Astrocyte of the spinal cord (primary cell): ENCODE measurements at regions not wholly inside any gene's neighbourhood (a gene's known extent, or its start where the extent isn't known, plus 50 kb on each side); places are given as distances from the start of the nearest gene placed in this dataset.

ENCODE experiments used
- DNase-seq: peaks from one replicate; pipeline ENCODE4 v3.0.0; 2011; ENCODE audit warnings: low read depth, low spot score
- H3K4me3 ChIP-seq: 2 replicates; pipeline ENCODE4 v1.5.1; 2011; ENCODE audit warnings: low read depth, mild to moderate bottlenecking, low read length, moderate library complexity
- in situ Hi-C: cut with HindIII; loops from 2 replicates; pipeline ENCODE4 v1.10.0; 2017; ENCODE audit warnings: low sequenced_read_pairs
- TF ChIP-seq, protein P1 (sequence below): IDR thresholded peaks from 2 replicates; pipeline ENCODE4 v1.5.1; 2012; ENCODE audit warnings: low read depth, mild to moderate bottlenecking, low read length, inconsistent platforms

DNA sequence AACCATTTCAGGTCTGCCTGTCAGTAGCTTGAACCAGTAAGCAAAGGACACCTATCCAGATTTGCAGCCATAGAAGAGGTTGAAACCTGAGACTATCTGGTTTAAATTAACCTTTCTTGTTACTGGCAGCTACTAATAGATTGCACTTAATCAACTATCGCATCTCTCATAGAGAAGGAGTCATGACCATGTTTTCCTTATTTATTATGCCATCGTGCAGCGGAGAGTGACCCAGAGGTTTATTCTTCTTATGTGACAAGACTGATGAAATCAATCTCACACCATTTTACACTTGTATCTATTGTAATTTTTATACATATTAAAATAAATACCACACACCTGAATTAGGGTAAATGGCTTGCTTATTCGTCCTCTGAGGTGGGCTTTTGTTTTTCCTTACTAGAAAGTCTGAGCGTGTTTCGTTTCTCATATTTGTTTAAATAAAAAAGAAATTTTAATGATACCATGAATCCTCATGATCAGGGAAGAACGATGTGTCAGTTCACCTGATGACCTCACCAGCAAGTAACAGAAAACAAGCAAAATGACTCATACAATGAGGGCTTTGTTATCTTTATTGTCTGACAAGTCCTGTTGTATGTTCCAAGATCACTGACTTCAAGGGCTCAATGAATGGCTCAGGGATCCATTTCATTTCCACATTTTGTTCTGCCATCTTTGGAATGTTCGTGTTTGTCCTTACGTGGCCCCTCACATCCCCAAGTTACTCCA lies 379.5 kb upstream of the DPH6 start:
- H3K4me3 ChIP-seq: no peak overlapping the region
- peak; percentile 3 for DNase-seq
- in situ Hi-C loops: no loop called here
- TF ChIP-seq, protein P1, sequence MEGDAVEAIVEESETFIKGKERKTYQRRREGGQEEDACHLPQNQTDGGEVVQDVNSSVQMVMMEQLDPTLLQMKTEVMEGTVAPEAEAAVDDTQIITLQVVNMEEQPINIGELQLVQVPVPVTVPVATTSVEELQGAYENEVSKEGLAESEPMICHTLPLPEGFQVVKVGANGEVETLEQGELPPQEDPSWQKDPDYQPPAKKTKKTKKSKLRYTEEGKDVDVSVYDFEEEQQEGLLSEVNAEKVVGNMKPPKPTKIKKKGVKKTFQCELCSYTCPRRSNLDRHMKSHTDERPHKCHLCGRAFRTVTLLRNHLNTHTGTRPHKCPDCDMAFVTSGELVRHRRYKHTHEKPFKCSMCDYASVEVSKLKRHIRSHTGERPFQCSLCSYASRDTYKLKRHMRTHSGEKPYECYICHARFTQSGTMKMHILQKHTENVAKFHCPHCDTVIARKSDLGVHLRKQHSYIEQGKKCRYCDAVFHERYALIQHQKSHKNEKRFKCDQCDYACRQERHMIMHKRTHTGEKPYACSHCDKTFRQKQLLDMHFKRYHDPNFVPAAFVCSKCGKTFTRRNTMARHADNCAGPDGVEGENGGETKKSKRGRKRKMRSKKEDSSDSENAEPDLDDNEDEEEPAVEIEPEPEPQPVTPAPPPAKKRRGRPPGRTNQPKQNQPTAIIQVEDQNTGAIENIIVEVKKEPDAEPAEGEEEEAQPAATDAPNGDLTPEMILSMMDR: no peak

DNA sequence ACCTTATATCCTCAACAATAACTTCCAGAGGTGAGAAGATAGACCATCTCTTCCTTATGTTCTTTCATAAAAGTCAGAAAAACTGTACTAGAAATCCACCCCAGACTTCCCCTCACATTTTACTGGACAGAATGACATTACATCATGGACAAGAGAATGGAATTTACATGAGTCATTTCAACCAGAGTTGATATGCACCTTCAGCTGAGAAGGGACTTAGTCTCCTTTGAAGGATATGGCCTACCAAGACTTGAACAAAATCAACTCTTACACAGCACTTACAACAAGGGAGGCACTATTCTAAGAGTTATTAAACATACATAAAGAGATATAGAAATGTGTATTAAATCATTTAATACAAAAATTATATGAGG lies 380.0 kb upstream of the DPH6 start:
- TF ChIP-seq, protein P1: no peak
- in situ Hi-C loops: no loop called here

DNA sequence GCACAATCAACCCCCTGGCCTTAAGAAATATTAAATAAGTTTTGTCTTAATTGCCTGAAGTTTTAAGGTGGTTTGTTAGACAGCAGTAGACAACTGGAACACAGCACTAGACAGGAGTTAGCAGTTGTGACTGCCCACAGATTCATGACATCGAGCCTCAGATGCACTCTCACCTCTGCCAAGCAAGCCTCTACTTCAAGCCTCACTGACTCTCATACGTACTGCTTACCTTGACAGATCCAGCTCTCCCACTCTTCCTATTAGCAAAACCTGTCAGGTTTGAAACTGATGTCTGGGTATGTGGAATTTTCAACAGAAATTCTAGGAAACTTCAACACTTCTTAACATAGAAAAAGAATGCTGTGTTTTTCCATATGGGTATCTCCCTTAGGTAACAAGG lies 382.9 kb upstream of the DPH6 start:
- no peak overlapping the region for H3K4me3 ChIP-seq
- in situ Hi-C loops: no loop called here
- TF ChIP-seq, protein P1: no peak
- DNase-seq: no peak

More for the DNA sequence above, 380.0 kb upstream of the DPH6 start:
- peak; percentile 33 for DNase-seq
- H3K4me3 ChIP-seq: no peak overlapping the region

GRCh38 chr15:35929740-35930444 lies 383.9 kb upstream of the DPH6 start:
- H3K4me3 ChIP-seq: no peak overlapping the region
- TF ChIP-seq, protein P1: no peak
- in situ Hi-C loops: no loop called here
- no peak for DNase-seq

DNA sequence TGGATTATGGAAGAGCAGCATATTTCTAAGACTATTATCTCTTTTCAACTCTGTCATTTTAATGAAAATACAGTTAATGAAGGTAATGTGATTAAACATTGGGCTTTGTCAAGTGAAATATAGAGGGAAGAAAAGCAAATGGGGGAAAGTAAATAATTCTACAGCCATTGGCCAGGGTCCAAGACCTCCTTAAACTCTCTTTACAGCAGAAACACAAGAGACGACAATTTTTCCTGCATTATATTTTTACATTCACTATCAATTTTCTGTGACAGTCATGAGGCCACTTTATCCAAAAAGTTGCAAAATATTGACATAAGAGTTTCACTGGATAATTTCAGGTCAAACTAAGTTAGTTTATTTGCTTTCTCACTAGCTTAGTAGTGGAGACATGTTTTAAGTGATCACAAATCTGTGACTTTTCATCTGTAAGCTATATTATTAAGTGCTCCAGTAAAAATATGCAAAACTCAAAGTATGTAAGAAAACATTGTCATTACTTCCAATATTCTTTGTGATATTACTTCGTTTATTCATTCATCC lies 385.9 kb upstream of the DPH6 start:
- in situ Hi-C loops: no loop called here
- no peak for DNase-seq
- H3K4me3 ChIP-seq: no peak overlapping the region
- TF ChIP-seq, protein P1: no peak

GRCh38 chr15:35932531-35932930 lies 386.6 kb upstream of the DPH6 start:
- DNase-seq: peak; percentile 1
- in situ Hi-C loops: no loop called here
- H3K4me3 ChIP-seq: no peak overlapping the region
- TF ChIP-seq, protein P1: no peak
